ENCODE measurements at regions not wholly inside any gene's neighbourhood (a gene's known extent, or its start where the extent isn't known, plus 50 kb on each side); places are given as distances from the start of the nearest gene placed in this dataset.
"Not testable (repeated sequence)": the region's sequence is repeated elsewhere in the genome, so short reads cannot be mapped to it uniquely, and the experiment has no call there.

GRCh38 chr20:22815603-22816315 lies 219.4 kb upstream of the SSTR4 start:
- peak in 3 of 58 donors; percentile 8 to 21 (median 18) for DNase-seq

- no peak for DNase-seq
Measured at GRCh38 chr20:22818636-22819035, 216.5 kb upstream of the SSTR4 start.

- DNase-seq: no peak
Measured at GRCh38 chr20:22819112-22819511, 216.0 kb upstream of the SSTR4 start.

- no peak for DNase-seq
Measured at GRCh38 chr20:22819784-22820183, 215.3 kb upstream of the SSTR4 start.

GRCh38 chr20:22821081-22821727 lies 213.9 kb upstream of the SSTR4 start:
- no peak for DNase-seq

GRCh38 chr20:22821796-22822195 lies 213.3 kb upstream of the SSTR4 start:
- no peak for DNase-seq

- no peak for DNase-seq
Measured at GRCh38 chr20:22823119-22823518, 212.0 kb upstream of the SSTR4 start.

- DNase-seq: no peak
Measured at GRCh38 chr20:22824077-22824476, 211.0 kb upstream of the SSTR4 start.

GRCh38 chr20:22825076-22825475 lies 210.0 kb upstream of the SSTR4 start:
- DNase-seq: no peak

- no peak for DNase-seq
Measured at GRCh38 chr20:22825546-22825945, 209.6 kb upstream of the SSTR4 start.

GRCh38 chr20:22826306-22827230 lies 208.5 kb upstream of the SSTR4 start:
- DNase-seq: no peak

- no peak for DNase-seq
Measured at GRCh38 chr20:22827916-22828315, 207.2 kb upstream of the SSTR4 start.

- no peak for DNase-seq
Measured at GRCh38 chr20:22829356-22829755, 205.8 kb upstream of the SSTR4 start.

GRCh38 chr20:22830138-22830537 lies 205.0 kb upstream of the SSTR4 start:
- DNase-seq: no peak

GRCh38 chr20:22830715-22831114 lies 204.4 kb upstream of the SSTR4 start:
- not testable (repeated sequence) for DNase-seq

- no peak for DNase-seq
Measured at GRCh38 chr20:22833851-22834250, 201.3 kb upstream of the SSTR4 start.

- DNase-seq: no peak
Measured at GRCh38 chr20:22834651-22835256, 200.4 kb upstream of the SSTR4 start.

- no peak for DNase-seq
Measured at GRCh38 chr20:22836211-22836610, 198.9 kb upstream of the SSTR4 start.

GRCh38 chr20:22836877-22837276 lies 198.2 kb upstream of the SSTR4 start:
- no peak for DNase-seq

- no peak for DNase-seq
Measured at GRCh38 chr20:22838001-22838400, 197.1 kb upstream of the SSTR4 start.

- no peak for DNase-seq
Measured at GRCh38 chr20:22841846-22842245, 193.3 kb upstream of the SSTR4 start.

GRCh38 chr20:22842793-22843192 lies 192.3 kb upstream of the SSTR4 start:
- DNase-seq: no peak
